GM12874 (cell line): ENCODE measurements at regions not wholly inside any gene's neighbourhood (a gene's known extent, or its start where the extent isn't known, plus 50 kb on each side); places are given as distances from the start of the nearest gene placed in this dataset.

Experiments
- CTCF ChIP-seq: IDR thresholded peaks from 2 replicates; pipeline ENCODE4 v1.5.1; 2011; ENCODE audit warnings: low read depth, mild to moderate bottlenecking, control low read depth, low read length, moderate library complexity; ENCODE audit not compliant: insufficient read depth

- no peak for TF ChIP-seq CTCF
Observed at GRCh38 chr16:6557353-6558023, 775.2 kb upstream of the RBFOX1 start.

GRCh38 chr16:6549415-6549814, 783.2 kb upstream of the RBFOX1 start:
- no peak for TF ChIP-seq CTCF

- TF ChIP-seq CTCF = no peak
Observed at GRCh38 chr16:6548507-6548906, 784.1 kb upstream of the RBFOX1 start.

- no peak for TF ChIP-seq CTCF
Observed at GRCh38 chr16:6547131-6547530, 785.5 kb upstream of the RBFOX1 start.

- no peak for TF ChIP-seq CTCF
Observed at GRCh38 chr16:6545329-6545728, 787.3 kb upstream of the RBFOX1 start.

GRCh38 chr16:6541267-6541666, 791.4 kb upstream of the RBFOX1 start:
- no peak for TF ChIP-seq CTCF

GRCh38 chr16:6536411-6536810, 796.2 kb upstream of the RBFOX1 start:
- no peak for TF ChIP-seq CTCF
